Calu3 (cell line): ENCODE measurements at regions not wholly inside any gene's neighbourhood (a gene's known extent, or its start where the extent isn't known, plus 50 kb on each side); places are given as distances from the start of the nearest gene placed in this dataset.

Source experiments
- BruUV-seq: library from RNA; stranded (reverse); fragments of 400-500 nt; replicated peaks from 2 replicates; lab custom pipeline; 2021; lab: Mats Ljungman, UMichigan
- CTCF ChIA-PET: fragments of 300-600 bp; sonication (Branson Sonifier 250); formaldehyde crosslinking; loops from one replicate; lab custom pipeline; 2022; ENCODE audit warnings: antibody characterized with exemption; lab: Charles Lee
- DNase-seq: peaks from one replicate; pipeline ENCODE4 v3.0.0; 2022
- H3K27ac Mint-ChIP-seq: one replicate; pipeline ENCODE4 v1.8.0; 2022; ENCODE audit warnings: mixed read lengths; ENCODE audit not compliant: unreplicated experiment
- H3K27me3 Mint-ChIP-seq: one replicate; pipeline ENCODE4 v1.8.0; 2022; ENCODE audit warnings: mixed read lengths; ENCODE audit not compliant: unreplicated experiment
- H3K36me3 Mint-ChIP-seq: one replicate; pipeline ENCODE4 v1.8.0; 2022; ENCODE audit warnings: mild to moderate bottlenecking, moderate library complexity, mixed read lengths; ENCODE audit not compliant: insufficient read depth, unreplicated experiment
- H3K4me1 Mint-ChIP-seq: one replicate; pipeline ENCODE4 v1.8.0; 2022; ENCODE audit warnings: mild to moderate bottlenecking, low read depth, mixed read lengths; ENCODE audit not compliant: unreplicated experiment
- H3K4me3 Mint-ChIP-seq: one replicate; pipeline ENCODE4 v1.8.0; 2022; ENCODE audit warnings: mild to moderate bottlenecking, low read depth, moderate library complexity, mixed read lengths; ENCODE audit not compliant: unreplicated experiment
- H3K9me3 Mint-ChIP-seq: one replicate; pipeline ENCODE4 v1.8.0; 2022; ENCODE audit warnings: low read depth, mixed read lengths; ENCODE audit not compliant: unreplicated experiment
- CTCF ChIP-seq: fragments of 200-600 bp; IDR thresholded peaks from one replicate; pipeline ENCODE4 v1.8.0; 2022; ENCODE audit warnings: antibody characterized with exemption; ENCODE audit not compliant: unreplicated experiment
- intact Hi-C: fragments of 100-400 bp; cut with micrococcal nuclease; formaldehyde crosslinking; loops from one replicate; pipeline ENCODE4 v1.10.0; 2022; ENCODE audit not compliant: unreplicated experiment

GRCh38 chr18:70456376-70456775 lies 167.5 kb downstream of the SOCS6 start:
- no peak for TF ChIP-seq CTCF
- no peak for DNase-seq
- Mint-ChIP-seq H3K27ac (no peak overlapping the region), H3K27me3 (no peaks in the 10 kb centered on the region), H3K9me3 (no peaks in the 10 kb centered on the region), H3K4me1 (no peaks in the 10 kb centered on the region), H3K4me3 (no peak overlapping the region), H3K36me3 (no peaks in the 10 kb centered on the region)
- intact Hi-C loops = loop anchor here (10.0 kb wide), 1 partner anchor 1612 kb away; no protein-coding TSS in a partner anchor
- no TSS peak for BruUV-seq
- CTCF ChIA-PET = interaction anchor here (0.6 kb wide), 1 partner anchor 250 kb away, joined by 3 read pairs; no protein-coding TSS in a partner anchor

GRCh38 chr18:70455731-70456130 lies 166.9 kb downstream of the SOCS6 start:
- Mint-ChIP-seq H3K4me3 (no peak overlapping the region), H3K27ac (no peak overlapping the region), H3K4me1 (no peaks in the 10 kb centered on the region), H3K27me3 (no peaks in the 10 kb centered on the region), H3K9me3 (no peaks in the 10 kb centered on the region), H3K36me3 (no peaks in the 10 kb centered on the region)
- no peak for DNase-seq
- TF ChIP-seq CTCF = no peak
- intact Hi-C loops = loop anchor here (2.0 to 10.0 kb wide), 2 partner anchors 259 to 1611 kb away; no protein-coding TSS in a partner anchor
- CTCF ChIA-PET = interaction anchor here (1.4 to 2.6 kb wide), 2 partner anchors 260 to 286 kb away, joined by 4 to 17 read pairs; no protein-coding TSS in a partner anchor
- no TSS peak for BruUV-seq

GRCh38 chr18:70454704-70455322 lies 166.0 kb downstream of the SOCS6 start:
- no peaks in the 10 kb centered on the region for H3K9me3 Mint-ChIP-seq
- TF ChIP-seq CTCF = peak; percentile 78
- H3K4me1 Mint-ChIP-seq = no peaks in the 10 kb centered on the region
- DNase-seq = peak; percentile 62
- H3K27ac Mint-ChIP-seq = no peak overlapping the region
- no peaks in the 10 kb centered on the region for H3K27me3 Mint-ChIP-seq
- CTCF ChIA-PET = interaction anchor here (1.0 to 2.6 kb wide), 4 partner anchors 9 to 300 kb away, joined by 3 to 17 read pairs (median 4); no protein-coding TSS in a partner anchor
- H3K36me3 Mint-ChIP-seq = no peaks in the 10 kb centered on the region
- H3K4me3 Mint-ChIP-seq = no peak overlapping the region
- intact Hi-C loops = loop anchor here (2.0 to 10.0 kb wide), 2 partner anchors 258 to 1610 kb away; no protein-coding TSS in a partner anchor
- no TSS peak for BruUV-seq

- no TSS peak for BruUV-seq
- TF ChIP-seq CTCF = no peak
- H3K4me1 Mint-ChIP-seq = no peaks in the 10 kb centered on the region
- H3K27ac Mint-ChIP-seq = no peak overlapping the region
- no peaks in the 10 kb centered on the region for H3K9me3 Mint-ChIP-seq
- no peak for DNase-seq
- no peaks in the 10 kb centered on the region for H3K36me3 Mint-ChIP-seq
- CTCF ChIA-PET = interaction anchor here (2.6 kb wide), 1 partner anchor 258 kb away, joined by 17 read pairs; no protein-coding TSS in a partner anchor
- no peaks in the 10 kb centered on the region for H3K27me3 Mint-ChIP-seq
- H3K4me3 Mint-ChIP-seq = no peak overlapping the region
- intact Hi-C loops = loop anchor here (10.0 kb wide), 1 partner anchor 1608 kb away; no protein-coding TSS in a partner anchor
These were observed 164.4 kb downstream of the SOCS6 start for GRCh38 chr18:70453058-70453775.
